K562 (cell line): ENCODE measurements at regions not wholly inside any gene's neighbourhood (a gene's known extent, or its start where the extent isn't known, plus 50 kb on each side); places are given as distances from the start of the nearest gene placed in this dataset.

Source experiments
- ATAC-seq: fragments of 200-7000 bp; cut with Tn5 transposase; 3 replicates; pipeline ENCODE4 v1.9.1; 2020; ENCODE audit warnings: moderate library complexity
- BruUV-seq: library from RNA; stranded (reverse); fragments of 400-500 nt; replicated peaks from 2 replicates; lab custom pipeline; 2021; lab: Mats Ljungman, UMichigan
- CTCF ChIA-PET: fragments of 300-600 bp; formaldehyde crosslinking; extraction: SDS; loops from one replicate; lab custom pipeline; 2021; ENCODE audit warnings: low intra/inter-chr PET ratio; lab: Yijun Ruan, JAX
- POLR2A ChIA-PET: fragments of 300-600, 350-650 bp; sonication (Branson Sonifier 250); formaldehyde crosslinking; extraction: SDS; loops from one replicate; lab custom pipeline; 2021; ENCODE audit warnings: antibody characterized with exemption, inconsistent platforms; lab: Yijun Ruan, JAX
- DNase-seq, 4 experiments: peaks; one replicate each; pipeline versions ENCODE4 v3.0.0 to v3.0.0-alpha.2; 2011 to 2018; ENCODE audit warnings: low spot score in 3 of 4, mixed read lengths in 3 of 4; ENCODE audit errors: extremely low read depth in 1 of 4
- FAIRE-seq: peaks from 2 replicates; lab custom pipeline; 2011; peaks lifted over from hg19 to GRCh38; lab: Jason Lieb, UNC
- H2AFZ ChIP-seq: 2 replicates; pipeline ENCODE4 v1.6.0; 2011; ENCODE audit warnings: low read depth, low read length, control low read depth, inconsistent platforms
- H3K27ac ChIP-seq: fragments of 200-600 bp; 3 replicates; pipeline ENCODE4 v1.8.0; 2011; ENCODE audit warnings: low read depth, mild to moderate bottlenecking, control low read depth, inconsistent platforms, low read length, moderate library complexity, mixed read lengths; ENCODE audit errors: extremely low read depth
- H3K27me3 ChIP-seq, 2 experiments: fragments of 300-600 bp in 1 of 2; 2 replicates in 1 of 2; 3 replicates in 1 of 2; pipeline versions ENCODE4 v1.6.0 to v1.8.0; 2011; ENCODE audit warnings: inconsistent platforms in 2 of 2, low read length in 2 of 2, mild to moderate bottlenecking in 1 of 2, mixed read lengths in 1 of 2, moderate library complexity in 1 of 2; ENCODE audit not compliant: control insufficient read depth in 2 of 2, insufficient read depth in 2 of 2
- H3K36me3 ChIP-seq: fragments of 300-600 bp; 3 replicates; pipeline ENCODE4 v1.8.0; 2011; ENCODE audit warnings: mild to moderate bottlenecking, low read length, inconsistent platforms; ENCODE audit not compliant: control insufficient read depth, insufficient read depth
- H3K4me1 ChIP-seq, 2 experiments: fragments of 200-600 bp in 1 of 2; replicated peaks in 1 of 2; 2 replicates in 1 of 2; 3 replicates in 1 of 2; pipeline versions ENCODE4 v1.5.1 to v1.8.0; 2011; ENCODE audit warnings: inconsistent platforms in 2 of 2, low read length in 2 of 2, mild to moderate bottlenecking in 1 of 2, mixed read lengths in 1 of 2, moderate library complexity in 1 of 2; ENCODE audit not compliant: control insufficient read depth in 2 of 2, insufficient read depth in 2 of 2
- H3K4me2 ChIP-seq: 2 replicates; pipeline ENCODE4 v1.6.1; 2011; ENCODE audit warnings: low read length, control low read depth, inconsistent platforms, mixed read lengths; ENCODE audit not compliant: insufficient read depth
- H3K4me3 ChIP-seq: fragments of 200-600 bp; sonication (generic), shearing (Covaris generic); 2 replicates; pipeline ENCODE4 v1.5.1; 2016; ENCODE audit warnings: control low read depth, inconsistent platforms
- H3K79me2 ChIP-seq: fragments of 200-600 bp; 3 replicates; pipeline ENCODE4 v1.8.0; 2011; ENCODE audit warnings: low read length, inconsistent platforms; ENCODE audit not compliant: control insufficient read depth, insufficient read depth
- H3K9ac ChIP-seq, 2 experiments: 2 replicates each; pipeline versions ENCODE4 v1.6.0 to v1.6.1; 2011; ENCODE audit warnings: low read depth in 2 of 2, low read length in 2 of 2, control low read depth in 1 of 2, inconsistent platforms in 1 of 2, mild to moderate bottlenecking in 1 of 2, mixed read lengths in 1 of 2; ENCODE audit not compliant: insufficient read depth in 1 of 2
- H3K9me1 ChIP-seq: one replicate; pipeline ENCODE4 v1.6.0; 2011; ENCODE audit warnings: inconsistent platforms, mild to moderate bottlenecking, low read length, moderate library complexity; ENCODE audit not compliant: control insufficient read depth, insufficient read depth
- H3K9me3 ChIP-seq: replicated peaks from 2 replicates; pipeline ENCODE4 v1.5.1; 2011; ENCODE audit warnings: low read depth, low read length, inconsistent platforms; ENCODE audit not compliant: control insufficient read depth, insufficient read depth
- H4K20me1 ChIP-seq: replicated peaks from 2 replicates; pipeline ENCODE4 v1.6.1; 2011; ENCODE audit warnings: low read length, inconsistent platforms, mixed read lengths; ENCODE audit not compliant: control insufficient read depth, insufficient read depth
- FOXP4 ChIP-seq: sonication (generic); formaldehyde crosslinking; IDR thresholded peaks from 2 replicates; pipeline ENCODE4 v1.8.0; 2022; ENCODE audit warnings: mild to moderate bottlenecking, missing genetic modification reagents, borderline replicate concordance
- HDGF ChIP-seq: fragments of 450-650 bp; IDR thresholded peaks from 2 replicates; pipeline ENCODE4 v1.6.1; 2016
- KDM2B ChIP-seq: fragments of 250-450 bp; sonication (Bioruptor Pico); IDR thresholded peaks from 2 replicates; pipeline ENCODE4 v1.8.0; 2021; ENCODE audit warnings: mild to moderate bottlenecking, moderate library complexity
- MLX ChIP-seq, 2 experiments: fragments of 450-650 bp in 1 of 2; sonication (generic) in 1 of 2; formaldehyde crosslinking; conservative IDR thresholded peaks; 2 replicates each; pipeline versions ENCODE4 v1.4.0 to v1.8.1; 2020 to 2022; ENCODE audit warnings: mild to moderate bottlenecking in 1 of 2, missing genetic modification reagents in 1 of 2
- MYNN ChIP-seq, 2 experiments: sonication (generic); formaldehyde crosslinking in 1 of 2; IDR thresholded peaks; 2 replicates each; pipeline versions ENCODE4 v1.5.0 to v1.6.1; 2016 to 2020; ENCODE audit warnings: antibody characterized with exemption in 1 of 2, missing genetic modification reagents in 1 of 2
- POLR2AphosphoS5 ChIP-seq: IDR thresholded peaks from 2 replicates; pipeline ENCODE4 v1.6.1; 2011; ENCODE audit warnings: mild to moderate bottlenecking, low read depth, low read length, moderate library complexity; ENCODE audit not compliant: control insufficient read depth, insufficient read depth
- RAD51 ChIP-seq: fragments of 450-650 bp; IDR thresholded peaks from 2 replicates; pipeline ENCODE4 v1.7.1; 2016; ENCODE audit warnings: low read depth, mild to moderate bottlenecking, borderline replicate concordance
- RBM14 ChIP-seq: fragments of 200-400 bp; formaldehyde crosslinking; IDR thresholded peaks from 2 replicates; pipeline ENCODE4 v1.6.1; 2018; ENCODE audit warnings: low read depth, mild to moderate bottlenecking, low read length, moderate library complexity, borderline replicate concordance; ENCODE audit not compliant: insufficient read depth
- RHOXF2B ChIP-seq: fragments of 250-450 bp; sonication (Bioruptor Pico); conservative IDR thresholded peaks from 2 replicates; pipeline ENCODE4 v1.5.1; 2021
- TAF1 ChIP-seq: IDR thresholded peaks from 2 replicates; pipeline ENCODE4 v1.6.1; 2011; ENCODE audit warnings: mild to moderate bottlenecking, low read length, moderate library complexity; ENCODE audit not compliant: insufficient read depth, control insufficient read depth, severe bottlenecking; ENCODE audit errors: extremely low read depth
- TARDBP ChIP-seq: fragments of 450-650 bp; IDR thresholded peaks from 2 replicates; pipeline ENCODE4 v1.6.1; 2016
- ZFX ChIP-seq: sonication (generic); formaldehyde crosslinking; IDR thresholded peaks from 2 replicates; pipeline ENCODE4 v1.8.0; 2022; ENCODE audit warnings: mild to moderate bottlenecking, missing genetic modification reagents, moderate library complexity
- ZNF280B ChIP-seq: fragments of 250-450 bp; sonication (Bioruptor Pico); IDR thresholded peaks from 2 replicates; pipeline ENCODE4 v1.5.1; 2021; ENCODE audit warnings: mild to moderate bottlenecking
- ZNF408 ChIP-seq: fragments of 250-450 bp; sonication (Bioruptor Pico); IDR thresholded peaks from 2 replicates; pipeline ENCODE4 v1.4.0; 2020; ENCODE audit warnings: low read depth, mild to moderate bottlenecking, moderate library complexity
- ZNF436 ChIP-seq: fragments of 250-450, 450-650 bp; sonication (Bioruptor Pico); formaldehyde crosslinking; IDR thresholded peaks from 2 replicates; pipeline ENCODE4 v1.7.0; 2020; ENCODE audit warnings: mild to moderate bottlenecking
- ZNF764 ChIP-seq: fragments of 250-450 bp; sonication (Bioruptor Pico); IDR thresholded peaks from 2 replicates; pipeline ENCODE4 v1.4.0; 2020; ENCODE audit warnings: low read depth, mild to moderate bottlenecking, moderate library complexity
- ZSCAN29 ChIP-seq: fragments of 450-650 bp; IDR thresholded peaks from 2 replicates; pipeline ENCODE4 v1.6.1; 2017
- WGBS: fragments of 100-300 bp; shearing (Covaris generic); methylation state at CpG from one replicate; pipeline ENCODE4 v1.1.6; 2016; ENCODE audit warnings: low coverage, mixed read lengths; ENCODE audit not compliant: insufficient coverage; ENCODE audit errors: missing lambda C conversion rate; 5-methylcytosine and 5-hydroxymethylcytosine counted together
- in situ Hi-C: fragments of 300-500 bp; cut with MboI; formaldehyde crosslinking; loops from 4 replicates; pipeline ENCODE4 v1.15.0; 2018; ENCODE audit warnings: inconsistent platforms, mixed read lengths
- intact Hi-C: fragments of 100-400 bp; cut with micrococcal nuclease; formaldehyde crosslinking; loops from 2 replicates; pipeline ENCODE4 v1.14.2; 2022

GRCh38 chr11:37995886-37996285 lies 1397.8 kb upstream of the RAG2 start:
- H3K9ac ChIP-seq = no peak overlapping the region

GRCh38 chr11:37988031-37988430 lies 1390.0 kb upstream of the RAG2 start:
- intact Hi-C loops (no loop called here), in situ Hi-C loops (no loop called here)
- Histone ChIP-seq H3K4me1 (no peaks in the 10 kb centered on the region), H3K79me2 (no peaks in the 10 kb centered on the region), H3K9me1 (no peaks in the 10 kb centered on the region), H3K4me3 (no peak overlapping the region), H3K27me3 (no peaks in the 10 kb centered on the region), H3K27ac (peak overlapping the region; percentile 4; the same call in 1 of the 3 replicates), H3K9ac (no peak overlapping the region), H3K4me2 (no peak overlapping the region), H3K9me3 (no peaks in the 10 kb centered on the region), H4K20me1 (no peaks in the 10 kb centered on the region), H2AFZ (no peak overlapping the region), H3K36me3 (no peaks in the 10 kb centered on the region)
- BruUV-seq = no TSS peak
- WGBS = 2% methylated on average over 3 of the region's 3 CpGs
- ATAC-seq = no peak
- DNase-seq = no peak
- ChIA-PET CTCF (no interaction called here), POLR2A (no interaction called here)
- no peak for FAIRE-seq
- TF ChIP-seq KDM2B (CRISPR knock-in tag) (no peak), ZNF280B (CRISPR knock-in tag) (no peak), HDGF (no peak), MYNN (IDR thresholded peaks at IDR 0.05) (no peak), MYNN (CRISPR knock-in tag; IDR thresholded peaks at IDR 0.05) (no peak), FOXP4 (no peak), ZNF408 (no peak), RHOXF2B (CRISPR knock-in tag) (no peak), RBM14 (no peak), ZFX (CRISPR knock-in tag) (no peak), MLX (CRISPR knock-in tag; conservative IDR thresholded peaks at IDR 0.05) (no peak)

More at GRCh38 chr11:37995886-37996285, 1397.8 kb upstream of the RAG2 start:
- intact Hi-C loops = no loop called here
- FAIRE-seq (no peak), ATAC-seq (no peak), DNase-seq (no peak)
- Histone ChIP-seq H3K36me3 (no peaks in the 10 kb centered on the region), H3K4me1 (no peaks in the 10 kb centered on the region), H3K27ac (no peak overlapping the region), H3K79me2 (no peaks in the 10 kb centered on the region), H3K4me3 (no peak overlapping the region), H4K20me1 (no peaks in the 10 kb centered on the region), H3K4me2 (no peak overlapping the region), H3K9me1 (no peaks in the 10 kb centered on the region), H2AFZ (no peak overlapping the region), H3K27me3 (no peaks in the 10 kb centered on the region), H3K9me3 (no peaks in the 10 kb centered on the region)
- POLR2A ChIA-PET = no interaction called here
- in situ Hi-C loops = no loop called here
- 0% methylated on average over 2 of the region's 2 CpGs for WGBS
- CTCF ChIA-PET = no interaction called here
- no TSS peak for BruUV-seq
- TF ChIP-seq ZNF764 (CRISPR knock-in tag) (no peak), TARDBP (no peak), POLR2AphosphoS5 (no peak), ZNF436 (CRISPR knock-in tag) (no peak), ZSCAN29 (no peak), TAF1 (no peak), RAD51 (no peak)
- TF ChIP-seq, all 486 proteins: peak for 0
